H1 (cell line): ENCODE measurements at regions not wholly inside any gene's neighbourhood (a gene's known extent, or its start where the extent isn't known, plus 50 kb on each side); places are given as distances from the start of the nearest gene placed in this dataset.
A peak's percentile ranks its signal among the peaks of the same experiment; 100 is the strongest.

ENCODE experiments used
- CTCF ChIA-PET: fragments of 300-600 bp; sonication (Branson Sonifier 250); formaldehyde crosslinking; loops from one replicate; lab custom pipeline; 2021; ENCODE audit not compliant: partially characterized antibody; lab: Charles Lee
- POLR2A ChIA-PET: fragments of 300-600 bp; sonication (Branson Sonifier 250); formaldehyde crosslinking; loops from one replicate; lab custom pipeline; 2021; ENCODE audit warnings: inconsistent platforms; ENCODE audit not compliant: partially characterized antibody; lab: Charles Lee
- DNase-seq, 2 experiments: peaks; one replicate each; pipeline versions ENCODE4 v3.0.0 to v3.0.0-alpha.2; 2010 to 2022; ENCODE audit warnings: low spot score in 2 of 2, low read depth in 1 of 2, mixed read lengths in 1 of 2
- FAIRE-seq: peaks from 2 replicates; lab custom pipeline; 2011; peaks lifted over from hg19 to GRCh38; lab: Jason Lieb, UNC
- H2AFZ ChIP-seq: 2 replicates; pipeline ENCODE4 v1.8.1; 2012; ENCODE audit warnings: low read length, inconsistent platforms
- H2AK5ac ChIP-seq: 2 replicates; pipeline ENCODE4 v1.6.1; 2013; ENCODE audit warnings: low read depth, low read length
- H2BK120ac ChIP-seq: replicated peaks from 2 replicates; pipeline ENCODE3; 2013; ENCODE audit warnings: low read depth, low read length, inconsistent platforms
- H2BK12ac ChIP-seq: 2 replicates; pipeline ENCODE4 v1.6.1; 2013; ENCODE audit warnings: low read depth, low read length
- H2BK15ac ChIP-seq: 2 replicates; pipeline ENCODE4 v1.6.1; 2013; ENCODE audit warnings: low read length
- H2BK20ac ChIP-seq: 2 replicates; pipeline ENCODE4 v1.6.1; 2013; ENCODE audit warnings: low read length
- H2BK5ac ChIP-seq: 2 replicates; pipeline ENCODE4 v1.6.1; 2013; ENCODE audit warnings: low read depth, low read length
- H3K14ac ChIP-seq: 2 replicates; pipeline ENCODE4 v1.6.1; 2013; ENCODE audit warnings: inconsistent platforms; ENCODE audit not compliant: insufficient read length
- H3K18ac ChIP-seq: 2 replicates; pipeline ENCODE4 v1.6.1; 2013; ENCODE audit warnings: low read length; ENCODE audit errors: extremely low read depth
- H3K23ac ChIP-seq: 2 replicates; pipeline ENCODE4 v1.6.1; 2013; ENCODE audit warnings: inconsistent platforms; ENCODE audit not compliant: insufficient read length
- H3K23me2 ChIP-seq: 2 replicates; pipeline ENCODE4 v1.6.1; 2013; ENCODE audit warnings: low read depth, low read length
- H3K27ac ChIP-seq: 2 replicates; pipeline ENCODE4 v1.6.1; 2011; ENCODE audit warnings: low read depth, low read length, inconsistent platforms
- H3K27me3 ChIP-seq, 4 experiments: replicated peaks in 1 of 4; 1 replicate in 1 of 4; 2 replicates in 3 of 4; pipeline versions ENCODE4 v1.6.1 to v1.8.1; 2011 to 2013; ENCODE audit warnings: low read length in 3 of 4, mild to moderate bottlenecking in 3 of 4, inconsistent platforms in 2 of 4, mixed read lengths in 2 of 4, moderate library complexity in 1 of 4; ENCODE audit not compliant: control insufficient read depth in 3 of 4, insufficient read depth in 3 of 4; ENCODE audit errors: extremely low read depth in 1 of 4
- H3K36me3 ChIP-seq, 4 experiments: 2 replicates each; pipeline versions ENCODE4 v1.6.1 to v1.8.1; 2011 to 2013; ENCODE audit warnings: mild to moderate bottlenecking in 4 of 4, low read length in 3 of 4, moderate library complexity in 2 of 4, control low read depth in 1 of 4, inconsistent platforms in 1 of 4; ENCODE audit not compliant: insufficient read depth in 4 of 4, control insufficient read depth in 2 of 4
- H3K4ac ChIP-seq: replicated peaks from 2 replicates; pipeline ENCODE3; 2013; ENCODE audit warnings: low read length, low read depth, mixed read lengths, inconsistent platforms; ENCODE audit not compliant: insufficient read length
- H3K4me1 ChIP-seq, 4 experiments: replicated peaks in 1 of 4; 1 replicate in 1 of 4; 2 replicates in 3 of 4; pipeline versions ENCODE4 v1.6.1 to v1.8.1; 2011 to 2013; ENCODE audit warnings: low read length in 3 of 4, inconsistent platforms in 2 of 4, mixed read lengths in 1 of 4; ENCODE audit not compliant: insufficient read depth in 4 of 4, control insufficient read depth in 3 of 4
- H3K4me2 ChIP-seq, 2 experiments: 2 replicates each; pipeline versions ENCODE4 v1.6.1 to v1.8.1; 2011 to 2013; ENCODE audit warnings: low read depth in 2 of 2, low read length in 2 of 2, control low read depth in 1 of 2, inconsistent platforms in 1 of 2, mild to moderate bottlenecking in 1 of 2; ENCODE audit not compliant: insufficient read depth in 1 of 2
- H3K4me3 ChIP-seq, 4 experiments: fragments of 200-600, 300-600 bp in 1 of 4; sonication (generic), shearing (Covaris generic), sonication (Bioruptor Twin) in 1 of 4; 2 replicates each; pipeline versions ENCODE4 v1.5.1 to v1.8.1; 2011 to 2016; ENCODE audit warnings: low read length in 4 of 4, low read depth in 3 of 4, control low read depth in 2 of 4, inconsistent platforms in 2 of 4, mild to moderate bottlenecking in 2 of 4, mixed read lengths in 1 of 4, moderate library complexity in 1 of 4; ENCODE audit not compliant: insufficient read depth in 2 of 4; ENCODE audit errors: extremely low read depth in 1 of 4
- H3K56ac ChIP-seq: replicated peaks from 2 replicates; pipeline ENCODE3; 2013; ENCODE audit warnings: low read depth, mild to moderate bottlenecking, mixed read lengths, low read length, inconsistent platforms; ENCODE audit not compliant: insufficient read length
- H3K79me1 ChIP-seq: 2 replicates; pipeline ENCODE4 v1.6.1; 2013; ENCODE audit warnings: low read depth, low read length, control low read depth
- H3K79me2 ChIP-seq, 2 experiments: 2 replicates each; pipeline versions ENCODE4 v1.6.1 to v1.8.1; 2012 to 2013; ENCODE audit warnings: low read length in 2 of 2, mild to moderate bottlenecking in 2 of 2, inconsistent platforms in 1 of 2; ENCODE audit not compliant: insufficient read depth in 2 of 2, control insufficient read depth in 1 of 2
- H3K9ac ChIP-seq, 4 experiments: replicated peaks in 1 of 4; 1 replicate in 1 of 4; 2 replicates in 3 of 4; pipeline versions ENCODE4 v1.6.1 to v1.8.1; 2011 to 2013; ENCODE audit warnings: low read depth in 3 of 4, low read length in 3 of 4, control low read depth in 2 of 4, mild to moderate bottlenecking in 2 of 4, moderate library complexity in 2 of 4, inconsistent platforms in 1 of 4; ENCODE audit errors: extremely low read depth in 1 of 4
- H3K9me3 ChIP-seq, 2 experiments: 2 replicates each; pipeline versions ENCODE4 v1.6.1 to v1.8.1; 2012 to 2013; ENCODE audit warnings: mild to moderate bottlenecking in 2 of 2, moderate library complexity in 2 of 2, control low read depth in 1 of 2, inconsistent platforms in 1 of 2, low read depth in 1 of 2, low read length in 1 of 2, mixed read lengths in 1 of 2; ENCODE audit not compliant: insufficient read depth in 2 of 2
- H4K20me1 ChIP-seq, 2 experiments: replicated peaks in 1 of 2; 2 replicates each; pipeline versions ENCODE3 to v1.8.1; 2011 to 2013; ENCODE audit warnings: inconsistent platforms in 2 of 2, low read length in 2 of 2, mild to moderate bottlenecking in 1 of 2; ENCODE audit not compliant: insufficient read depth in 2 of 2, control insufficient read depth in 1 of 2
- H4K5ac ChIP-seq: 2 replicates; pipeline ENCODE4 v1.6.1; 2013; ENCODE audit warnings: low read length, low read depth, mixed read lengths, inconsistent platforms; ENCODE audit not compliant: insufficient read length
- H4K8ac ChIP-seq: 2 replicates; pipeline ENCODE4 v1.8.0; 2013; ENCODE audit warnings: mild to moderate bottlenecking, moderate library complexity, low read length, inconsistent platforms; ENCODE audit not compliant: insufficient read depth; ENCODE audit errors: extremely low read depth
- H4K91ac ChIP-seq: replicated peaks from 2 replicates; pipeline ENCODE3; 2013; ENCODE audit warnings: low read length, mixed read lengths, inconsistent platforms; ENCODE audit not compliant: insufficient read length
- JUN ChIP-seq: IDR thresholded peaks from 2 replicates; pipeline ENCODE4 v1.6.1; 2011; ENCODE audit warnings: low read depth, mild to moderate bottlenecking, improper control_type of control experiment, low read length
- KDM1A ChIP-seq: fragments of 200-600, 300-600 bp; sonication (generic); IDR thresholded peaks from 2 replicates; pipeline ENCODE4 v1.7.1; 2016; ENCODE audit warnings: mild to moderate bottlenecking, low read length, borderline replicate concordance
- MAFK ChIP-seq: IDR thresholded peaks from 2 replicates; pipeline ENCODE4 v1.6.1; 2012; ENCODE audit warnings: low read depth, mild to moderate bottlenecking, improper control_type of control experiment, low read length
- TAF1 ChIP-seq: IDR thresholded peaks from 2 replicates; pipeline ENCODE4 v1.6.1; 2011; ENCODE audit warnings: mild to moderate bottlenecking, low read depth, low read length
- WGBS, 2 experiments: shearing (Covaris generic) in 1 of 2; methylation state at CpG; one replicate each; pipeline versions ENCODE4 v1.1.6 to v1.1.7; 2013 to 2015; ENCODE audit warnings: low lambda C conversion rate in 2 of 2, mixed read lengths in 2 of 2, inconsistent platforms in 1 of 2, low coverage in 1 of 2, missing lambda C conversion rate in 1 of 2; ENCODE audit not compliant: insufficient replicate concordance in 2 of 2, insufficient coverage in 1 of 2, insufficient read length in 1 of 2; ENCODE audit errors: extremely low coverage in 1 of 2, missing lambda C conversion rate in 1 of 2; 5-methylcytosine and 5-hydroxymethylcytosine counted together
- TF ChIP-seq, protein P1 (sequence below), 3 experiments: IDR thresholded peaks; 1 replicate in 2 of 3; 2 replicates in 1 of 3; pipeline versions ENCODE4 v1.5.1 to v1.6.1; 2011; ENCODE audit warnings: low read length in 3 of 3, mild to moderate bottlenecking in 3 of 3, inconsistent platforms in 2 of 3, low read depth in 1 of 3, moderate library complexity in 1 of 3; ENCODE audit not compliant: insufficient read depth in 1 of 3; ENCODE audit errors: control extremely low read depth in 1 of 3

DNA sequence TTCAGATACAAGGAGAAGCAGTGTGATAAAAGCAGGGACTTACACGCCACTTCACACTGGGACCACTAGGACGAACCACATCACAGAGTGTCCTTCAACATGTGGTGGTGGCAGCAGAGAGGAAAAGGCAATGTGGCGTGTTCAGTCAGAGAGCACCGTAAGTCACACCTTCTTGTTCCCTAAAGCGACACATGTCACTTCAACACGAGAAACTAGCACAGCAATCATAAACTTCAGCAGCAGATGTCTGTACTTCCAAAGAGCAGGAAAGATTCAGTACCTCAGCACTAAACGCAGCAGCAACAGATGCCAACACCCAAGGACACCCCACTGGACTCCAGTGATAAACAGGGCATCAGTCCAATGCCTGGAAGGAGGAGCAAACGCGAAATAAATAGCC lies 96.7 kb downstream of the AREG start:
- POLR2A ChIA-PET, result no interaction called here
- no peak overlapping the region for H2BK5ac ChIP-seq

More for the DNA sequence above, 96.7 kb downstream of the AREG start:
- Histone ChIP-seq H3K14ac (no peak overlapping the region), H3K27me3 (no peaks in the 10 kb centered on the region), H3K18ac (0 out of 2 replicates have a peak overlapping the region, but pooled peaks have one; percentile 3), H3K79me2 (no peaks in the 10 kb centered on the region), H2AFZ (peak overlapping the region; percentile 55), H3K4me3 (no peak overlapping the region), H4K91ac (no peak overlapping the region), H3K9me3 (no peaks in the 10 kb centered on the region), H2BK12ac (peak overlapping the region; percentile 41), H4K20me1 (no peaks in the 10 kb centered on the region)
- WGBS, 2 experiments, result 73% methylated on average over 9 of the region's 9 CpGs; no CpG with 5 or more reads in 1 of the 2 experiments
- TF ChIP-seq JUN, result no peak
- TF ChIP-seq KDM1A, result no peak
- TF ChIP-seq MAFK, result no peak
- TF ChIP-seq, protein P1, sequence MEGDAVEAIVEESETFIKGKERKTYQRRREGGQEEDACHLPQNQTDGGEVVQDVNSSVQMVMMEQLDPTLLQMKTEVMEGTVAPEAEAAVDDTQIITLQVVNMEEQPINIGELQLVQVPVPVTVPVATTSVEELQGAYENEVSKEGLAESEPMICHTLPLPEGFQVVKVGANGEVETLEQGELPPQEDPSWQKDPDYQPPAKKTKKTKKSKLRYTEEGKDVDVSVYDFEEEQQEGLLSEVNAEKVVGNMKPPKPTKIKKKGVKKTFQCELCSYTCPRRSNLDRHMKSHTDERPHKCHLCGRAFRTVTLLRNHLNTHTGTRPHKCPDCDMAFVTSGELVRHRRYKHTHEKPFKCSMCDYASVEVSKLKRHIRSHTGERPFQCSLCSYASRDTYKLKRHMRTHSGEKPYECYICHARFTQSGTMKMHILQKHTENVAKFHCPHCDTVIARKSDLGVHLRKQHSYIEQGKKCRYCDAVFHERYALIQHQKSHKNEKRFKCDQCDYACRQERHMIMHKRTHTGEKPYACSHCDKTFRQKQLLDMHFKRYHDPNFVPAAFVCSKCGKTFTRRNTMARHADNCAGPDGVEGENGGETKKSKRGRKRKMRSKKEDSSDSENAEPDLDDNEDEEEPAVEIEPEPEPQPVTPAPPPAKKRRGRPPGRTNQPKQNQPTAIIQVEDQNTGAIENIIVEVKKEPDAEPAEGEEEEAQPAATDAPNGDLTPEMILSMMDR (IDR thresholded peaks at IDR 0.05; ENCODE audit: control extremely low read depth in 1 of 3, insufficient read depth in 1 of 3, low read depth in 1 of 3, low read length in 3 of 3), result peak in 1 of 3 experiments; percentile 17; a peak in 1 of 4 replicates
- TF ChIP-seq TAF1, result no peak
- TF ChIP-seq, all 59 proteins: peak for 1
- no peak overlapping the region for H3K4ac ChIP-seq
- FAIRE-seq, result no peak
- H2BK120ac ChIP-seq, result no peak overlapping the region
- no peak for DNase-seq
- H3K27ac ChIP-seq, result no peak overlapping the region
- no peak overlapping the region for H3K4me2 ChIP-seq
- no peak overlapping the region for H3K9ac ChIP-seq
- H4K8ac ChIP-seq, result no peak overlapping the region; the same call in 1 of the 2 replicates
- CTCF ChIA-PET, result interaction anchor here (1.3 to 2.1 kb wide), 2 partner anchors 10 kb away, joined by 4 to 14 read pairs; no protein-coding TSS in a partner anchor
- no peak overlapping the region for H2BK15ac ChIP-seq
- no peaks in the 10 kb centered on the region for H3K23me2 ChIP-seq
- H3K23ac ChIP-seq, result no peak overlapping the region
- no peaks in the 10 kb centered on the region for H3K36me3 ChIP-seq
- H2BK20ac ChIP-seq, result no peak overlapping the region
- no peak overlapping the region for H4K5ac ChIP-seq
- peak overlapping the region; percentile 40; the same call in 1 of the 2 replicates for H2AK5ac ChIP-seq
- no peaks in the 10 kb centered on the region for H3K79me1 ChIP-seq
- peaks cover 0 to 8% (median 2%) of the 10 kb centered on the region in 4 experiments; a peak in 3 of 7 replicates for H3K4me1 ChIP-seq
- no peak overlapping the region for H3K56ac ChIP-seq
